ENCODE measurements at regions not wholly inside any gene's neighbourhood (a gene's known extent, or its start where the extent isn't known, plus 50 kb on each side); places are given as distances from the start of the nearest gene placed in this dataset.
A peak's percentile ranks its signal among the peaks of the same experiment; 100 is the strongest.

DNA sequence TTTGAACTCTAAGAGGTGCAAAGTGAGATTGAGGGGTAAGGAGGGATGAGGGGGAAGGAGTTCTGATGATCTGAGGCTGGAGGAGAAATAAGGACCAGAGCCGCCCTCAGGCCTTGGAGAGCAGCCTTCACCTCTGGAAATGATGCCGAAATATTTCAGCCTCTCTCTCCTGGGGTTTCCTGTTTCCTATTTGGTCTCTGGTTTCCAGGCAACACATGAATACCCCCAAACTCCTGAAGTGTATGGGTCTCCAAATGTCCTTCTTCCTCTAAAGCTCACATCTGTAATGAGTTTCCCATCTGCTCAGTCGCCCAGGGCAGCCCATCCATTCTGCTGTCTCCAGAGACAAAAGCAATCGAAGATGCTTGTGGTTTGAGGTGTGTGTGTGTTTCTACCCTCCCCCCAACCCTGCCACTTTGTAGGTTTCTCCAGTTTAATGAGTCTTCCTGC is 52.0 kb upstream of the FAM20B start:
- TF ChIP-seq CTCF (conservative IDR thresholded peaks at IDR 0.05): no peak
- DNase-seq: no peak

More for the DNA sequence above, 52.0 kb upstream of the FAM20B start:
- Mint-ChIP-seq H3K27ac (no peak overlapping the region), H3K36me3 (ENCODE audit: low read depth) (peaks cover 3% of the 10 kb centered on the region), H3K9me3 (peaks cover 37% of the 10 kb centered on the region), H3K4me1 (no peaks in the 10 kb centered on the region), H3K4me3 (no peak overlapping the region), H3K27me3 (ENCODE audit: insufficient read depth) (no peaks in the 10 kb centered on the region)
- Histone ChIP-seq H3K4me1 (ENCODE audit: control insufficient read depth, insufficient read depth, low read length) (no peaks in the 10 kb centered on the region), H3K27ac (ENCODE audit: low read depth, low read length) (peak overlapping the region; percentile 95), H3K9ac (ENCODE audit: extremely low read depth, low read length, poor library complexity, severe bottlenecking) (no peak overlapping the region), H3K27me3 (ENCODE audit: control insufficient read depth, insufficient read depth, low read length, poor library complexity, severe bottlenecking) (no peaks in the 10 kb centered on the region), H3K9me3 (ENCODE audit: control insufficient read depth, low read length) (peaks cover 18% of the 10 kb centered on the region), H3K4me3 (ENCODE audit: low read length) (no peak overlapping the region), H3K36me3 (ENCODE audit: control insufficient read depth, insufficient read depth, low read length) (no peaks in the 10 kb centered on the region)
- 83 to 92% methylated on average over 2 to 4 of the region's 4 CpGs for WGBS, 2 experiments (ENCODE audit: insufficient coverage in 1 of 2, insufficient read length in 1 of 2)

All from endodermal cell (in vitro differentiated cells).